Activated T-cell treated with anti-CD3 and anti-CD28 coated beads for 4 hours (primary cell): ENCODE measurements at regions not wholly inside any gene's neighbourhood (a gene's known extent, or its start where the extent isn't known, plus 50 kb on each side); places are given as distances from the start of the nearest gene placed in this dataset.
"Not testable (repeated sequence)": the region's sequence is repeated elsewhere in the genome, so short reads cannot be mapped to it uniquely, and the experiment has no call there.

ENCODE experiments used
- DNase-seq: peaks from one replicate; pipeline ENCODE4 v3.0.0-alpha.2; 2020

GRCh38 chr7:356691-357462, 66.9 kb downstream of the FOXL3 start:
- no peak for DNase-seq

- no peak for DNase-seq
Observed at GRCh38 chr7:357531-358209, 67.7 kb downstream of the FOXL3 start.

GRCh38 chr7:358352-358751, 68.4 kb downstream of the FOXL3 start:
- no peak for DNase-seq

GRCh38 chr7:359226-359765, 69.3 kb downstream of the FOXL3 start:
- no peak for DNase-seq

GRCh38 chr7:359766-360361, 69.9 kb downstream of the FOXL3 start:
- no peak for DNase-seq

GRCh38 chr7:360454-361100, 70.6 kb downstream of the FOXL3 start:
- DNase-seq = no peak

- not testable (repeated sequence) for DNase-seq
Observed at GRCh38 chr7:361182-361581, 71.2 kb downstream of the FOXL3 start.

GRCh38 chr7:361680-362401, 71.9 kb downstream of the FOXL3 start:
- DNase-seq = no peak

GRCh38 chr7:362402-363096, 72.6 kb downstream of the FOXL3 start:
- DNase-seq = no peak

GRCh38 chr7:363626-364025, 73.7 kb downstream of the FOXL3 start:
- DNase-seq = no peak

- no peak for DNase-seq
Observed at GRCh38 chr7:364536-364935, 74.6 kb downstream of the FOXL3 start.

- no peak for DNase-seq
Observed at GRCh38 chr7:365593-365992, 75.6 kb downstream of the FOXL3 start.

GRCh38 chr7:366161-366803, 76.3 kb downstream of the FOXL3 start:
- no peak for DNase-seq

- no peak for DNase-seq
Observed at GRCh38 chr7:367351-367901, 77.5 kb downstream of the FOXL3 start.

- no peak for DNase-seq
Observed at GRCh38 chr7:368651-369475, 78.9 kb downstream of the FOXL3 start.

- no peak for DNase-seq
Observed at GRCh38 chr7:369476-370258, 79.7 kb downstream of the FOXL3 start.

- DNase-seq = no peak
Observed at GRCh38 chr7:370259-370625, 80.3 kb downstream of the FOXL3 start.

- DNase-seq = no peak
Observed at GRCh38 chr7:370775-371118, 80.8 kb downstream of the FOXL3 start.

GRCh38 chr7:371119-371778, 81.3 kb downstream of the FOXL3 start:
- no peak for DNase-seq
